NT2/D1 (cell line): ENCODE measurements at regions not wholly inside any gene's neighbourhood (a gene's known extent, or its start where the extent isn't known, plus 50 kb on each side); places are given as distances from the start of the nearest gene placed in this dataset.

Experiments
- SUZ12 ChIP-seq: IDR thresholded peaks from 2 replicates; pipeline ENCODE4 v1.6.1; 2011; ENCODE audit not compliant: insufficient read length, insufficient read depth; ENCODE audit errors: extremely low read depth
- YY1 ChIP-seq: IDR thresholded peaks from 2 replicates; pipeline ENCODE4 v1.6.1; 2011; ENCODE audit not compliant: insufficient read length, insufficient read depth
- ZNF274 ChIP-seq: IDR thresholded peaks from 2 replicates; pipeline ENCODE4 v1.6.1; 2011; ENCODE audit warnings: mild to moderate bottlenecking, low read depth, low read length

DNA sequence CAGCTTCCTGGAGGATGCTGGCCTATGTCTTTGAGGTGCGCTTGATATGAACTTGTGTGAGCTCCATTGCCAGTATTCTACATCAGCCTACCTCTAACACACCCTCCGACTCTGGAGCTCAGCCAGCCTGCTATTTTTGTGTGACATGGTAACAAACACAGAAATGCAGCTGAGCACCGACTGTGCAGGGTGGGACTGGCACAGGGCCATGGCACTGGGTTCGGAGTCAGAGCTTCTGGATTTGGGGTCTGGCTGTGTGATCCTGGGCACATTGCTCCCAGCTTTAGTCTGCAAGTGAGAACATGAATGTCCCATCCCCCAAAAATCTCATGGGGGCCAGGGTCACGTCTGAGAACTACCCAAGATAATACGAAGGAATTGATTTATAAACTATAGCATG is 257.2 kb upstream of the CTBP2 start:
- TF ChIP-seq YY1 (no peak), ZNF274 (no peak), SUZ12 (no peak)
